ENCODE measurements at regions not wholly inside any gene's neighbourhood (a gene's known extent, or its start where the extent isn't known, plus 50 kb on each side); places are given as distances from the start of the nearest gene placed in this dataset.

- peaks cover 5% of the 10 kb centered on the region for H3K27me3 Mint-ChIP-seq (ENCODE audit: low read depth)
- no peak overlapping the region for H3K27ac Mint-ChIP-seq
- H3K4me1 Mint-ChIP-seq (ENCODE audit: low read depth): no peaks in the 10 kb centered on the region
- no peaks in the 10 kb centered on the region for H3K36me3 Mint-ChIP-seq (ENCODE audit: low read depth)
- DNase-seq: no peak
- H3K4me3 Mint-ChIP-seq: no peak overlapping the region
- CTCF ChIA-PET: no interaction called here
- intact Hi-C loops (cut with micrococcal nuclease): no loop called here
- H3K9me3 Mint-ChIP-seq: no peaks in the 10 kb centered on the region
These were observed 144.6 kb upstream of the NFIA start for GRCh38 chr1:60937720-60938119.

GRCh38 chr1:60936591-60937342 lies 145.6 kb upstream of the NFIA start:
- H3K27ac Mint-ChIP-seq: no peak overlapping the region
- intact Hi-C loops (cut with micrococcal nuclease): no loop called here
- H3K27me3 Mint-ChIP-seq (ENCODE audit: low read depth): peaks cover 5% of the 10 kb centered on the region
- H3K4me3 Mint-ChIP-seq: no peak overlapping the region
- DNase-seq: no peak
- CTCF ChIA-PET: no interaction called here
- no peaks in the 10 kb centered on the region for H3K9me3 Mint-ChIP-seq
- H3K36me3 Mint-ChIP-seq (ENCODE audit: low read depth): no peaks in the 10 kb centered on the region
- no peaks in the 10 kb centered on the region for H3K4me1 Mint-ChIP-seq (ENCODE audit: low read depth)

GRCh38 chr1:60936163-60936562 lies 146.2 kb upstream of the NFIA start:
- DNase-seq: no peak
- H3K4me3 Mint-ChIP-seq: no peak overlapping the region
- no peaks in the 10 kb centered on the region for H3K9me3 Mint-ChIP-seq
- peaks cover 5% of the 10 kb centered on the region for H3K27me3 Mint-ChIP-seq (ENCODE audit: low read depth)
- intact Hi-C loops (cut with micrococcal nuclease): no loop called here
- H3K27ac Mint-ChIP-seq: no peak overlapping the region
- no peaks in the 10 kb centered on the region for H3K4me1 Mint-ChIP-seq (ENCODE audit: low read depth)
- no peaks in the 10 kb centered on the region for H3K36me3 Mint-ChIP-seq (ENCODE audit: low read depth)
- CTCF ChIA-PET: no interaction called here

GRCh38 chr1:60935599-60936110 lies 146.7 kb upstream of the NFIA start:
- peaks cover 5% of the 10 kb centered on the region for H3K27me3 Mint-ChIP-seq (ENCODE audit: low read depth)
- H3K4me3 Mint-ChIP-seq: no peak overlapping the region
- CTCF ChIA-PET: no interaction called here
- intact Hi-C loops (cut with micrococcal nuclease): no loop called here
- no peaks in the 10 kb centered on the region for H3K4me1 Mint-ChIP-seq (ENCODE audit: low read depth)
- DNase-seq: no peak
- no peak overlapping the region for H3K27ac Mint-ChIP-seq
- H3K36me3 Mint-ChIP-seq (ENCODE audit: low read depth): no peaks in the 10 kb centered on the region
- no peaks in the 10 kb centered on the region for H3K9me3 Mint-ChIP-seq

- Mint-ChIP-seq H3K36me3 (ENCODE audit: low read depth) (no peaks in the 10 kb centered on the region), H3K27me3 (ENCODE audit: low read depth) (no peaks in the 10 kb centered on the region), H3K9me3 (no peaks in the 10 kb centered on the region), H3K27ac (no peak overlapping the region), H3K4me3 (no peak overlapping the region), H3K4me1 (ENCODE audit: low read depth) (no peaks in the 10 kb centered on the region)
- CTCF ChIA-PET: interaction anchor here (0.7 kb wide), 1 partner anchor 38 kb away, joined by 3 read pairs; no protein-coding TSS in a partner anchor
- no peak for DNase-seq
- intact Hi-C loops (cut with micrococcal nuclease): no loop called here
These were observed 152.2 kb upstream of the NFIA start for GRCh38 chr1:60930130-60930529.

- CTCF ChIA-PET: no interaction called here
- Mint-ChIP-seq H3K9me3 (no peaks in the 10 kb centered on the region), H3K27ac (no peak overlapping the region), H3K27me3 (ENCODE audit: low read depth) (no peaks in the 10 kb centered on the region), H3K36me3 (ENCODE audit: low read depth) (no peaks in the 10 kb centered on the region), H3K4me3 (no peak overlapping the region), H3K4me1 (ENCODE audit: low read depth) (no peaks in the 10 kb centered on the region)
- intact Hi-C loops (cut with micrococcal nuclease): no loop called here
- DNase-seq: no peak
These were observed 157.2 kb upstream of the NFIA start for GRCh38 chr1:60924964-60925798.

- H3K4me3 Mint-ChIP-seq: no peak overlapping the region
- CTCF ChIA-PET: no interaction called here
- no peaks in the 10 kb centered on the region for H3K36me3 Mint-ChIP-seq (ENCODE audit: low read depth)
- H3K9me3 Mint-ChIP-seq: no peaks in the 10 kb centered on the region
- intact Hi-C loops (cut with micrococcal nuclease): no loop called here
- no peaks in the 10 kb centered on the region for H3K4me1 Mint-ChIP-seq (ENCODE audit: low read depth)
- no peaks in the 10 kb centered on the region for H3K27me3 Mint-ChIP-seq (ENCODE audit: low read depth)
- H3K27ac Mint-ChIP-seq: no peak overlapping the region
- no peak for DNase-seq
These were observed 158.2 kb upstream of the NFIA start for GRCh38 chr1:60924165-60924564.

- Mint-ChIP-seq H3K9me3 (no peaks in the 10 kb centered on the region), H3K4me1 (ENCODE audit: low read depth) (no peaks in the 10 kb centered on the region), H3K27ac (no peak overlapping the region), H3K36me3 (ENCODE audit: low read depth) (no peaks in the 10 kb centered on the region), H3K27me3 (ENCODE audit: low read depth) (no peaks in the 10 kb centered on the region), H3K4me3 (no peak overlapping the region)
- no peak for DNase-seq
- CTCF ChIA-PET: no interaction called here
- intact Hi-C loops (cut with micrococcal nuclease): no loop called here
These were observed 158.8 kb upstream of the NFIA start for GRCh38 chr1:60923389-60924087.

GRCh38 chr1:60922304-60922703 lies 160.1 kb upstream of the NFIA start:
- intact Hi-C loops (cut with micrococcal nuclease): no loop called here
- H3K27ac Mint-ChIP-seq: no peak overlapping the region
- peaks cover 4% of the 10 kb centered on the region for H3K27me3 Mint-ChIP-seq (ENCODE audit: low read depth)
- no peak overlapping the region for H3K4me3 Mint-ChIP-seq
- H3K4me1 Mint-ChIP-seq (ENCODE audit: low read depth): no peaks in the 10 kb centered on the region
- DNase-seq: no peak
- no peaks in the 10 kb centered on the region for H3K36me3 Mint-ChIP-seq (ENCODE audit: low read depth)
- no peaks in the 10 kb centered on the region for H3K9me3 Mint-ChIP-seq
- CTCF ChIA-PET: no interaction called here

GRCh38 chr1:60921175-60921574 lies 161.2 kb upstream of the NFIA start:
- intact Hi-C loops (cut with micrococcal nuclease): no loop called here
- H3K36me3 Mint-ChIP-seq (ENCODE audit: low read depth): no peaks in the 10 kb centered on the region
- no peak overlapping the region for H3K4me3 Mint-ChIP-seq
- H3K4me1 Mint-ChIP-seq (ENCODE audit: low read depth): no peaks in the 10 kb centered on the region
- peaks cover 4% of the 10 kb centered on the region for H3K27me3 Mint-ChIP-seq (ENCODE audit: low read depth)
- CTCF ChIA-PET: no interaction called here
- no peak overlapping the region for H3K27ac Mint-ChIP-seq
- H3K9me3 Mint-ChIP-seq: no peaks in the 10 kb centered on the region
- DNase-seq: no peak

GRCh38 chr1:60920561-60920960 lies 161.8 kb upstream of the NFIA start:
- Mint-ChIP-seq H3K27me3 (ENCODE audit: low read depth) (peaks cover 4% of the 10 kb centered on the region), H3K36me3 (ENCODE audit: low read depth) (no peaks in the 10 kb centered on the region), H3K4me1 (ENCODE audit: low read depth) (no peaks in the 10 kb centered on the region), H3K9me3 (no peaks in the 10 kb centered on the region), H3K27ac (no peak overlapping the region), H3K4me3 (no peak overlapping the region)
- DNase-seq: no peak
- intact Hi-C loops (cut with micrococcal nuclease): no loop called here
- CTCF ChIA-PET: no interaction called here

- H3K36me3 Mint-ChIP-seq (ENCODE audit: low read depth): no peaks in the 10 kb centered on the region
- CTCF ChIA-PET: no interaction called here
- DNase-seq: no peak
- intact Hi-C loops (cut with micrococcal nuclease): no loop called here
- H3K9me3 Mint-ChIP-seq: no peaks in the 10 kb centered on the region
- H3K27me3 Mint-ChIP-seq (ENCODE audit: low read depth): peaks cover 4% of the 10 kb centered on the region
- H3K4me1 Mint-ChIP-seq (ENCODE audit: low read depth): no peaks in the 10 kb centered on the region
- no peak overlapping the region for H3K4me3 Mint-ChIP-seq
- H3K27ac Mint-ChIP-seq: no peak overlapping the region
These were observed 163.5 kb upstream of the NFIA start for GRCh38 chr1:60918867-60919266.

All from activated naive CD4-positive, alpha-beta T cell treated with anti-CD3 and anti-CD28 coated beads for 36 hours (primary cell).